GM19238 (cell line): ENCODE measurements at regions not wholly inside any gene's neighbourhood (a gene's known extent, or its start where the extent isn't known, plus 50 kb on each side); places are given as distances from the start of the nearest gene placed in this dataset.

Experiments
- DNase-seq: peaks from one replicate; pipeline ENCODE4 v3.0.0; 2011; ENCODE audit warnings: low spot score; ENCODE audit not compliant: insufficient read length

- no peak for DNase-seq
Observed at GRCh38 chr16:6861135-6861814, 471.4 kb upstream of the RBFOX1 start.

- no peak for DNase-seq
Observed at GRCh38 chr16:6857575-6857974, 475.1 kb upstream of the RBFOX1 start.

GRCh38 chr16:6856578-6856977 is 476.1 kb upstream of the RBFOX1 start:
- DNase-seq, result no peak

- DNase-seq, result no peak
Observed at GRCh38 chr16:6853565-6853964, 479.1 kb upstream of the RBFOX1 start.

GRCh38 chr16:6852643-6853225 is 479.9 kb upstream of the RBFOX1 start:
- no peak for DNase-seq

- DNase-seq, result no peak
Observed at GRCh38 chr16:6846452-6846851, 486.2 kb upstream of the RBFOX1 start.

- no peak for DNase-seq
Observed at GRCh38 chr16:6841392-6841791, 491.3 kb upstream of the RBFOX1 start.

- no peak for DNase-seq
Observed at GRCh38 chr16:6837722-6838121, 494.9 kb upstream of the RBFOX1 start.

GRCh38 chr16:6836766-6837165 is 495.9 kb upstream of the RBFOX1 start:
- DNase-seq, result no peak

GRCh38 chr16:6835941-6836340 is 496.7 kb upstream of the RBFOX1 start:
- no peak for DNase-seq

GRCh38 chr16:6835516-6835915 is 497.1 kb upstream of the RBFOX1 start:
- no peak for DNase-seq

- no peak for DNase-seq
Observed at GRCh38 chr16:6828690-6829089, 504.0 kb upstream of the RBFOX1 start.

- DNase-seq, result no peak
Observed at GRCh38 chr16:6827931-6828330, 504.7 kb upstream of the RBFOX1 start.

- DNase-seq, result no peak
Observed at GRCh38 chr16:6827267-6827666, 505.4 kb upstream of the RBFOX1 start.

GRCh38 chr16:6822041-6822440 is 510.6 kb upstream of the RBFOX1 start:
- no peak for DNase-seq

GRCh38 chr16:6804461-6804860 is 528.2 kb upstream of the RBFOX1 start:
- DNase-seq, result no peak

- DNase-seq, result no peak
Observed at GRCh38 chr16:6803176-6803575, 529.5 kb upstream of the RBFOX1 start.

GRCh38 chr16:6797223-6797622 is 535.4 kb upstream of the RBFOX1 start:
- no peak for DNase-seq

- DNase-seq, result no peak
Observed at GRCh38 chr16:6777624-6778023, 555.0 kb upstream of the RBFOX1 start.

- DNase-seq, result no peak
Observed at GRCh38 chr16:6775712-6776111, 556.9 kb upstream of the RBFOX1 start.

GRCh38 chr16:6771956-6772355 is 560.7 kb upstream of the RBFOX1 start:
- no peak for DNase-seq

- no peak for DNase-seq
Observed at GRCh38 chr16:6753553-6753952, 579.1 kb upstream of the RBFOX1 start.

GRCh38 chr16:6751191-6751590 is 581.5 kb upstream of the RBFOX1 start:
- DNase-seq, result no peak
